ENCODE measurements at regions not wholly inside any gene's neighbourhood (a gene's known extent, or its start where the extent isn't known, plus 50 kb on each side); places are given as distances from the start of the nearest gene placed in this dataset.

GRCh38 chr4:126753592-126753991 is 879.2 kb upstream of the INTU start:
- TF ChIP-seq CTCF (conservative IDR thresholded peaks at IDR 0.05 in 1 of 2, IDR thresholded peaks at IDR 0.05 in 1 of 2; ENCODE audit: low read depth in 1 of 2, low read length in 2 of 2) (no peak), EZH2 (IDR thresholded peaks at IDR 0.05; ENCODE audit: low read length, missing control alignments) (no peak)

Data from fibroblast of lung (primary cell).